Smooth muscle cell (in vitro differentiated cells): ENCODE measurements at regions not wholly inside any gene's neighbourhood (a gene's known extent, or its start where the extent isn't known, plus 50 kb on each side); places are given as distances from the start of the nearest gene placed in this dataset.

Source experiments
- DNase-seq: peaks from one replicate; lab custom pipeline; 2025; ENCODE audit not compliant: unreplicated experiment; lab: John Stamatoyannopoulos, UW
- H2AFZ ChIP-seq: fragments of 200-600 bp; sonication (generic); 2 replicates; pipeline ENCODE4 v1.6.0; 2016; ENCODE audit warnings: antibody characterized with exemption, low read depth, mild to moderate bottlenecking
- H3F3A ChIP-seq: fragments of 200-600 bp; sonication (generic); 2 replicates; pipeline ENCODE4 v1.6.0; 2017; ENCODE audit warnings: antibody characterized with exemption, low read depth
- H3K27ac ChIP-seq: fragments of 200-600 bp; sonication (generic); 2 replicates; pipeline ENCODE4 v1.5.1; 2016; ENCODE audit warnings: low read depth, mild to moderate bottlenecking
- H3K27me3 ChIP-seq: fragments of 200-600 bp; sonication (generic); 2 replicates; pipeline ENCODE4 v1.6.1; 2016; ENCODE audit warnings: low read depth, mild to moderate bottlenecking
- H3K36me3 ChIP-seq: fragments of 200-600 bp; sonication (generic); 2 replicates; pipeline ENCODE4 v1.5.1; 2016; ENCODE audit warnings: low read depth
- H3K4me1 ChIP-seq: fragments of 200-600 bp; sonication (generic); 2 replicates; pipeline ENCODE4 v1.5.1; 2016; ENCODE audit warnings: low read depth
- H3K4me2 ChIP-seq: fragments of 200-600 bp; sonication (generic); 2 replicates; pipeline ENCODE4 v1.6.0; 2016; ENCODE audit warnings: mild to moderate bottlenecking
- H3K4me3 ChIP-seq: fragments of 200-600 bp; sonication (generic); 2 replicates; pipeline ENCODE4 v1.5.1; 2016; ENCODE audit warnings: mild to moderate bottlenecking
- H3K79me2 ChIP-seq: fragments of 200-600 bp; sonication (generic); 2 replicates; pipeline ENCODE4 v1.6.0; 2016; ENCODE audit warnings: low read depth, mild to moderate bottlenecking
- H3K9ac ChIP-seq: fragments of 200-600 bp; sonication (generic); 2 replicates; pipeline ENCODE4 v1.6.0; 2016; ENCODE audit warnings: low read depth
- H3K9me3 ChIP-seq: fragments of 200-600 bp; sonication (generic); replicated peaks from 2 replicates; pipeline ENCODE4 v1.5.1; 2016; ENCODE audit warnings: low read depth
- H4K20me1 ChIP-seq: fragments of 200-600 bp; sonication (generic); 2 replicates; pipeline ENCODE4 v1.6.0; 2016; ENCODE audit warnings: low read depth
- CTCF ChIP-seq: fragments of 200-600 bp; sonication (generic); IDR thresholded peaks from 2 replicates; pipeline ENCODE4 v1.5.1; 2017; ENCODE audit warnings: borderline replicate concordance, mild to moderate bottlenecking, antibody characterized with exemption; ENCODE audit not compliant: insufficient read depth, poor library complexity, severe bottlenecking
- WGBS: methylation state at CpG from one replicate; pipeline ENCODE4 v1.1.7; 2016; ENCODE audit warnings: low lambda C conversion rate; 5-methylcytosine and 5-hydroxymethylcytosine counted together

GRCh38 chr1:199383793-199384192 is 643.7 kb upstream of the NR5A2 start:
- no peak overlapping the region for H3K9ac ChIP-seq
- no peaks in the 10 kb centered on the region for H3K36me3 ChIP-seq
- no peak overlapping the region for H3K27ac ChIP-seq
- H4K20me1 ChIP-seq: no peaks in the 10 kb centered on the region
- H2AFZ ChIP-seq: peak overlapping the region; percentile 17
- H3K9me3 ChIP-seq: no peaks in the 10 kb centered on the region
- DNase-seq: no peak
- H3K4me3 ChIP-seq: no peak overlapping the region
- TF ChIP-seq CTCF: no peak
- H3K4me1 ChIP-seq: no peaks in the 10 kb centered on the region
- H3K79me2 ChIP-seq: no peaks in the 10 kb centered on the region
- no peaks in the 10 kb centered on the region for H3F3A ChIP-seq
- no peaks in the 10 kb centered on the region for H3K27me3 ChIP-seq
- no peak overlapping the region for H3K4me2 ChIP-seq

GRCh38 chr1:199394856-199395255 is 632.7 kb upstream of the NR5A2 start:
- H3K27me3 ChIP-seq: no peaks in the 10 kb centered on the region
- H3K4me1 ChIP-seq: no peaks in the 10 kb centered on the region
- H3F3A ChIP-seq: no peaks in the 10 kb centered on the region
- H3K9ac ChIP-seq: no peak overlapping the region
- no peaks in the 10 kb centered on the region for H3K36me3 ChIP-seq
- H2AFZ ChIP-seq: no peak overlapping the region
- no peak for TF ChIP-seq CTCF
- no peaks in the 10 kb centered on the region for H3K79me2 ChIP-seq
- no peak overlapping the region for H3K4me3 ChIP-seq
- H3K9me3 ChIP-seq: no peaks in the 10 kb centered on the region
- no peaks in the 10 kb centered on the region for H4K20me1 ChIP-seq
- H3K27ac ChIP-seq: no peak overlapping the region
- no peak for DNase-seq
- H3K4me2 ChIP-seq: no peak overlapping the region
- 84% methylated on average over 3 of the region's 3 CpGs for WGBS

GRCh38 chr1:199396456-199396855 is 631.1 kb upstream of the NR5A2 start:
- Histone ChIP-seq H3K79me2 (no peaks in the 10 kb centered on the region), H3K27ac (no peak overlapping the region), H3K4me1 (no peaks in the 10 kb centered on the region), H4K20me1 (no peaks in the 10 kb centered on the region), H3K27me3 (no peaks in the 10 kb centered on the region), H3K36me3 (no peaks in the 10 kb centered on the region), H3K9ac (no peak overlapping the region), H3K4me2 (no peak overlapping the region), H3K4me3 (no peak overlapping the region), H3F3A (no peaks in the 10 kb centered on the region), H2AFZ (no peak overlapping the region), H3K9me3 (no peaks in the 10 kb centered on the region)
- no peak for DNase-seq
- WGBS: 61% methylated on average over 1 of the region's 1 CpG
- TF ChIP-seq CTCF: no peak

GRCh38 chr1:199399996-199400724 is 627.4 kb upstream of the NR5A2 start:
- H3K9ac ChIP-seq: no peak overlapping the region
- H3K79me2 ChIP-seq: no peaks in the 10 kb centered on the region
- no peaks in the 10 kb centered on the region for H3K27me3 ChIP-seq
- no peak for TF ChIP-seq CTCF
- no peaks in the 10 kb centered on the region for H3K4me1 ChIP-seq
- no peak overlapping the region for H2AFZ ChIP-seq
- H3K36me3 ChIP-seq: no peaks in the 10 kb centered on the region
- H4K20me1 ChIP-seq: no peaks in the 10 kb centered on the region
- WGBS: 74% methylated on average over 3 of the region's 3 CpGs
- H3K9me3 ChIP-seq: no peaks in the 10 kb centered on the region
- no peak overlapping the region for H3K4me2 ChIP-seq
- no peaks in the 10 kb centered on the region for H3F3A ChIP-seq
- no peak for DNase-seq
- no peak overlapping the region for H3K4me3 ChIP-seq
- H3K27ac ChIP-seq: no peak overlapping the region
